ENCODE measurements at regions not wholly inside any gene's neighbourhood (a gene's known extent, or its start where the extent isn't known, plus 50 kb on each side); places are given as distances from the start of the nearest gene placed in this dataset.

DNA sequence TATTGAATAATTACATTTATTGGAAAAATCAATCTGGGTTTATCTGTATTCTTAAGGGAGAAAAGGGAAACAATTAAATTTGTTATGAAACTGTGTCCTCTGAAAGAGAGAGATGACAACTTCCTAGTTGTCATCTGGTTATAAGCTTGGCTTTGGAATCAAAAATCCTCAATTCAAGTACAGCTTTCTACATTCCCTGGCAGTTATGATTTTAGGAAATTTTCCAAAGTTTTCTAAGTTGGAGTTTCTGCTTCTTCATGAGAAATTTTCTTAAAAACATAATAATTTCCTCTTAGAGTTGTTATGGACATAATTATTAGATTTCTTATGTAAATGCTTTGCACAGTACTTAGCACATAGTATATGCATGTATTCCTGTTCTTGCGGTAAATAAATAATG lies 625.6 kb upstream of the SLC39A10 start:
- H3K9me3 ChIP-seq (ENCODE audit: control insufficient read depth in 2 of 2, low read length in 2 of 2): no peaks in the 10 kb centered on the region
- no peaks in the 10 kb centered on the region for H3K4me1 ChIP-seq (ENCODE audit: control insufficient read depth, insufficient read depth, low read length)
- no peak overlapping the region for H3K9ac ChIP-seq (ENCODE audit: low read length in 2 of 2)
- H3K27ac ChIP-seq (ENCODE audit: low read length): no peak overlapping the region
- H3K4me3 ChIP-seq (ENCODE audit: low read length in 2 of 2): no peak overlapping the region
- no peaks in the 10 kb centered on the region for H3K36me3 ChIP-seq (ENCODE audit: control insufficient read depth in 2 of 2, insufficient read depth in 2 of 2, low read length in 2 of 2)
- H3K27me3 ChIP-seq (ENCODE audit: control insufficient read depth in 1 of 2, insufficient read depth in 2 of 2, low read length in 2 of 2): no peaks in the 10 kb centered on the region

DNA sequence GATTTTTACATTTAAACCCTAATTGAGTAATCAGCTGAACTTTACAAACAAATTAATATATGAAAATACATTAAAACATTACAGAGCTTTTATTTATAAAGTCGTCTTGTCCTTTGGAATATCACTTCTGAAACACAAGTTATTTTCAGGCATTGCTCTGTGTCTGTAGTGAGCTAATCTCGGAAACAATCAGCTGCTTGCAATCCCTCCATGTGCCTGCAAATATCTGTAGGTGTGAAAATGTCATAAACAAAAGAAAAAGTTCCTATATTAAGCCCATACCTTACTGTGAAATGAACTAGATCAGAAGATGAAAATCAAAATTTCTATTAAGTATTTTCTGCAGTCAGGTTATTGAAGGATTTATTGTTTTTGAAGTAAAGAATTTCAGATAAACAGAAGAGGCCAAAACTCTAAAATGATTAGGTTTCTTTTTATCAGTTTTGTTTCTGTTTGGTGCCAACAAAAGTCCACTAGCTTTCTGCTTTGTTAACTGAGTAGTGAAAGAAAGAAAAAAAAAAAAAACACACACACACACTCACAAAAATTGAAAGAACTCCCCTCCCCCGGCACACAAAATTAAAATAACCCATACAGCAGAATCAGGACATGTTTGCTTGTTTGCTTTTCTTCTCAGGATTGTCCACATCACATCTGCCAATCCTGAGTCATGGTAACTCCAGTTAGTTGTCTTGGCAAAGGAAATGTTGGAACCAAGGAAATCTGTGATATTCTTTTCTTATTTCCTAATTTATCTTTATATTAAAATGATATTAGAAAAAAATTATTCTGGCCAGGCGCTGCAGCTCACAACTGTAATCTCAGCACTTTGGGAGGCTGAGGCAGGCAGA lies 627.0 kb upstream of the SLC39A10 start:
- Histone ChIP-seq H3K27ac (ENCODE audit: low read length) (no peak overlapping the region), H3K36me3 (ENCODE audit: control insufficient read depth in 2 of 2, insufficient read depth in 2 of 2, low read length in 2 of 2) (no peaks in the 10 kb centered on the region), H3K4me1 (ENCODE audit: control insufficient read depth, insufficient read depth, low read length) (no peaks in the 10 kb centered on the region), H3K27me3 (ENCODE audit: control insufficient read depth in 1 of 2, insufficient read depth in 2 of 2, low read length in 2 of 2) (no peaks in the 10 kb centered on the region), H3K9me3 (ENCODE audit: control insufficient read depth in 2 of 2, low read length in 2 of 2) (no peaks in the 10 kb centered on the region), H3K4me3 (ENCODE audit: low read length in 2 of 2) (no peak overlapping the region), H3K9ac (ENCODE audit: low read length in 2 of 2) (no peak overlapping the region)

DNA sequence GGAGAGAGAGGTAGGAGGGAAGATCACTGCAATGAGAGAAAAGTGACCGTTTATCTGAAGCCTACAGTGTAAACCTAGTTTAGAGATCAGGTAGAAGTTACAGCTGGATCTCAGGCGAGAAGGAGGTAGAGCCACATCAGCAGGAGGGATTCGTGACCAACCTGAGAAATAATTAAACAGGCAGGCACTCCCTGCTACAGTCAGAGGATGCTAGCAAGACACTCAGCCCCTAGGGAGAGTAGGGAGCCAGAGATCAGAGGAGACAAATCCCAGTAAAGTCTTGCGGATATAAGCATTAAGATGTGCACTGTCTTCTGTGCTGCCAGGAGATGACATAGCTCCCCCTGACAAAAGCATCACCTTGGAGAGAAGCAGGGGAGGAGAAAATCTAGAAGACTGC lies 629.1 kb upstream of the SLC39A10 start:
- Histone ChIP-seq H3K4me1 (ENCODE audit: control insufficient read depth, insufficient read depth, low read length) (no peaks in the 10 kb centered on the region), H3K9me3 (ENCODE audit: control insufficient read depth in 2 of 2, low read length in 2 of 2) (no peaks in the 10 kb centered on the region)

DNA sequence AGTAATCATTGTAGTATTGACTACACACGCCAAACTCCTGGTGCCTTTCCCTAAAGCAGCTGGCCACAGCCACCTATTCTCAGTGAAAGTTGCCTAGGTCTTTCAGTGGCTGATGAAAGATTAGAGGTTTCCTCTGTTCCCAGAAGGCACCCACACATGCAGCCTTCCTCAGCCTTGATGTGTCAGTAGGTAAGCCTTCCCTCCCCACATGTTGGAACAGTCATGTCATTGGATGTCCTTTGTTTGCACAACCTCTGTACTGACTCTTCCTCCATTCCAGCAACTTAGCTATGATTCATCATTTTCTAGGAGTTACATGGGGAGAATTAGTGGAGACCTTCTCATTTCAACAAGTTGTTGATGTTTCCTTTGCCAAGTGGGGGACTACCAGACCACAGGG lies 630.8 kb upstream of the SLC39A10 start:
- Histone ChIP-seq H3K4me3 (ENCODE audit: low read length in 2 of 2) (no peak overlapping the region), H3K36me3 (ENCODE audit: control insufficient read depth in 2 of 2, insufficient read depth in 2 of 2, low read length in 2 of 2) (no peaks in the 10 kb centered on the region), H3K27ac (ENCODE audit: low read length) (no peak overlapping the region), H3K9ac (ENCODE audit: low read length in 2 of 2) (no peak overlapping the region), H3K27me3 (ENCODE audit: control insufficient read depth in 1 of 2, insufficient read depth in 2 of 2, low read length in 2 of 2) (no peaks in the 10 kb centered on the region), H3K9me3 (ENCODE audit: control insufficient read depth in 2 of 2, low read length in 2 of 2) (no peaks in the 10 kb centered on the region), H3K4me1 (ENCODE audit: control insufficient read depth, insufficient read depth, low read length) (no peaks in the 10 kb centered on the region)

More for the DNA sequence above, 629.1 kb upstream of the SLC39A10 start:
- Histone ChIP-seq H3K27ac (ENCODE audit: low read length) (no peak overlapping the region), H3K4me3 (ENCODE audit: low read length in 2 of 2) (no peak overlapping the region), H3K27me3 (ENCODE audit: control insufficient read depth in 1 of 2, insufficient read depth in 2 of 2, low read length in 2 of 2) (no peaks in the 10 kb centered on the region), H3K9ac (ENCODE audit: low read length in 2 of 2) (no peak overlapping the region), H3K36me3 (ENCODE audit: control insufficient read depth in 2 of 2, insufficient read depth in 2 of 2, low read length in 2 of 2) (no peaks in the 10 kb centered on the region)

DNA sequence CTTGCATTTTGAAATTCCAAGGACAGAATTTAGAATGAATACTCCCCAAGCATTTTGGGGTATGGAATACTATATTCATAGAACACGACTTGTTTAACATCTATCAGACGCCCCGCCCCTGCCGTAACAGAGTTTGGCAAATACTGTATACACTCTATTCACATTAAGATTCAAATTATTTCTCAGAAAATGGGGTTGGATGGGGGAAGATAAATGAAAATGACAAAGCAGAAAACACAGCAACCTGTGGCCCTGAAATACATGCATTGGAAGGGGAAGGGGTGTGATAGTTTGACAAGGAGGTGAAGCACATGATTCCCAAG lies 634.6 kb upstream of the SLC39A10 start:
- no peaks in the 10 kb centered on the region for H3K27me3 ChIP-seq (ENCODE audit: control insufficient read depth in 1 of 2, insufficient read depth in 2 of 2, low read length in 2 of 2)
- no peak overlapping the region for H3K4me3 ChIP-seq (ENCODE audit: low read length in 2 of 2)
- H3K9ac ChIP-seq (ENCODE audit: low read length in 2 of 2): no peak overlapping the region
- no peak overlapping the region for H3K27ac ChIP-seq (ENCODE audit: low read length)
- no peaks in the 10 kb centered on the region for H3K9me3 ChIP-seq (ENCODE audit: control insufficient read depth in 2 of 2, low read length in 2 of 2)
- H3K4me1 ChIP-seq (ENCODE audit: control insufficient read depth, insufficient read depth, low read length): no peaks in the 10 kb centered on the region
- H3K36me3 ChIP-seq (ENCODE audit: control insufficient read depth in 2 of 2, insufficient read depth in 2 of 2, low read length in 2 of 2): no peaks in the 10 kb centered on the region

DNA sequence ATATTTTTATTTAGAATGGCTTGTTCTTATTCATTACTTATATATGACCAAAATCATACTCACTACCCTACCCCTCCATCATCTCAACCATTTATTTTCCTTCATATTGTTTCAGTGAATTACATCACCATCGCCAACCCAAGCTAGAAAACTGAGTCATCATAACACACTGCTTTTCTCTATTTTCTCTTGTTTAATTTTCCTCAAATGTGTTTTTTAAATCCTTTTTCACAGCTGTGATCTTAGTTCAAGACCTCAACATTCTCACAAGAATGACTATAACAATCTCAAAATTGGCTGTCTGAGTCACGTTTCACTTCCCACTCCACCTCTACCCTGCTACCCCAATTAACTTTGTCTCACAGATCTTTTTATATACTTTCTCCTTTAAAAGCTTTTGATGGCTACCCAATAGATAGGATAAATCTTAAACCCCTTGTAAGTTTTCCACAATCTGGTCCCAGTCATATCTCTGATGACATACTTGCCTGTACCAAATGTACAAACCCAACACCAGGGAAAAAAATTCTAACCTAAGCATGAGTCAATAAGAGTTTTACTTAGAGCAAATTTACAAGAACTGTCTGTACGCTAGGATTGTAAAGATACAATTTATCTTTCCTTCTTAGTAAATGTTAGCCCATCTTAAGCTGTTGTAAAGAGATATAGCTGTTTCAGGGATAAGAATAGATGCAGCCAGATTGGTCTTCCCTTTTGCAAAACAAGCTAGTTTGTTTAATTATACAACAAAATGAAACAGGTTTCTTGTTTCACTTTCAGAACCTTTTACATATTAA lies 635.1 kb upstream of the SLC39A10 start:
- Histone ChIP-seq H3K9me3 (ENCODE audit: control insufficient read depth in 2 of 2, low read length in 2 of 2) (no peaks in the 10 kb centered on the region), H3K4me1 (ENCODE audit: control insufficient read depth, insufficient read depth, low read length) (no peaks in the 10 kb centered on the region), H3K36me3 (ENCODE audit: control insufficient read depth in 2 of 2, insufficient read depth in 2 of 2, low read length in 2 of 2) (no peaks in the 10 kb centered on the region), H3K9ac (ENCODE audit: low read length in 2 of 2) (no peak overlapping the region), H3K27me3 (ENCODE audit: control insufficient read depth in 1 of 2, insufficient read depth in 2 of 2, low read length in 2 of 2) (no peaks in the 10 kb centered on the region), H3K4me3 (ENCODE audit: low read length in 2 of 2) (no peak overlapping the region), H3K27ac (ENCODE audit: low read length) (no peak overlapping the region)

DNA sequence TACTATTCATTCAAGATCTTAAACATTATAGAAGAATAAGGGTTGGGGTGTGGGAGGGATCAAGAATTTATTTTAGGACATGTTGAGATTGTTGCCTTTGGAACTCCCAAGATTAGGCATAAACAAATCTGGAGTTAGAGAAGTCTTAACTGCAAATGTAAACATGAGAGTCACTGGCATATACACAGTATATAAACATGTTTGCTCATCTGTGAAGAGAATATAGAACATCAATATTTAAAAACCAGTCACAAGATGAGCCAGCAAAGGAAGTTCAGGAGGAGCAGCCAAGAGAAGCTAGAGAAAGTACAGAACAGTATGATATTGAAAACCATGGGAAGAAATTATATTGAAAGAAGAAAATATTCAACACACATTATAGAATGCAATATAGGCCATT lies 638.6 kb upstream of the SLC39A10 start:
- Histone ChIP-seq H3K27me3 (ENCODE audit: control insufficient read depth in 1 of 2, insufficient read depth in 2 of 2, low read length in 2 of 2) (no peaks in the 10 kb centered on the region), H3K4me1 (ENCODE audit: control insufficient read depth, insufficient read depth, low read length) (no peaks in the 10 kb centered on the region), H3K27ac (ENCODE audit: low read length) (no peak overlapping the region), H3K36me3 (ENCODE audit: control insufficient read depth in 2 of 2, insufficient read depth in 2 of 2, low read length in 2 of 2) (no peaks in the 10 kb centered on the region), H3K9ac (ENCODE audit: low read length in 2 of 2) (no peak overlapping the region), H3K4me3 (ENCODE audit: low read length in 2 of 2) (no peak overlapping the region), H3K9me3 (ENCODE audit: control insufficient read depth in 2 of 2, low read length in 2 of 2) (no peaks in the 10 kb centered on the region)

DNA sequence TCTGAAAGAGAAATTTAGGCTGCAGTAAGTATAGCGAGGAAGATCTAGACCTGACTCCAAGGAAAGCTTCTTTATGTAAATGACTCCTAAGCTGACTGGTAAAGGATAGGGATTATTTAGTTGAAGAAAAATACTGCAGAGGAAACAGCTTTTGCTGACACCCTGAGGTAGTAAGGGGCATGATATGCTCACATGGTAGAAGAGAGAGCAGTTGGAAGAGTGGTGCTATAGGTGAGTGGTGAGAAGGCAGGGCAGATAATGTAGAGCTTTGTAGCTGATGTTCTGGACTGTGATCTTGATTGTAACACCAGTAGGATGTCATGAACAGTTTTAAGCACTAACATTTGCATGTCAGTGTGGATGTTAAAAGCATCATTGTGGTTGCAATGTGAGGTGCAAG lies 639.1 kb upstream of the SLC39A10 start:
- Histone ChIP-seq H3K27ac (ENCODE audit: low read length) (no peak overlapping the region), H3K9ac (ENCODE audit: low read length in 2 of 2) (no peak overlapping the region), H3K4me3 (ENCODE audit: low read length in 2 of 2) (no peak overlapping the region), H3K4me1 (ENCODE audit: control insufficient read depth, insufficient read depth, low read length) (no peaks in the 10 kb centered on the region), H3K36me3 (ENCODE audit: control insufficient read depth in 2 of 2, insufficient read depth in 2 of 2, low read length in 2 of 2) (no peaks in the 10 kb centered on the region), H3K27me3 (ENCODE audit: control insufficient read depth in 1 of 2, insufficient read depth in 2 of 2, low read length in 2 of 2) (no peaks in the 10 kb centered on the region), H3K9me3 (ENCODE audit: control insufficient read depth in 2 of 2, low read length in 2 of 2) (no peaks in the 10 kb centered on the region)

DNA sequence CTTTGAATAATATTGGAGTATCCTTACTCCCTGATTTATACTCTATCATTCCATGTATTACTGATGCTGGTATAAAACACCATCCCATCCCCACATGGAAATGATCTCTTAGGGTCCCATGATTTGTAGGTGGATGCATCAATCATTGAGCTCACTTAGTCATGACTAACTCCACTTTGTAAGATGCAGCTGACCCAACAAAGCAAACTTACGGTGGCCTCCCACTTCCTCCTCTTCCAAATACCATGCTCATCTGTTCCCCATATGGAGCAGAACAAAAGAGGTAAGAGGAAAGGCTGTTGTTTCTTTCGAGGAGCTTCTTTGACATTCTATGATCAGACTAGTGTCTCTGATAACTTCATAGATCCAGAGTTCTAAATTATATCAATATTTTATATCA lies 640.2 kb upstream of the SLC39A10 start:
- no peak overlapping the region for H3K27ac ChIP-seq (ENCODE audit: low read length)
- H3K9ac ChIP-seq (ENCODE audit: low read length in 2 of 2): no peak overlapping the region
- H3K4me3 ChIP-seq (ENCODE audit: low read length in 2 of 2): no peak overlapping the region
- no peaks in the 10 kb centered on the region for H3K27me3 ChIP-seq (ENCODE audit: control insufficient read depth in 1 of 2, insufficient read depth in 2 of 2, low read length in 2 of 2)
- H3K4me1 ChIP-seq (ENCODE audit: control insufficient read depth, insufficient read depth, low read length): no peaks in the 10 kb centered on the region
- no peaks in the 10 kb centered on the region for H3K36me3 ChIP-seq (ENCODE audit: control insufficient read depth in 2 of 2, insufficient read depth in 2 of 2, low read length in 2 of 2)
- no peaks in the 10 kb centered on the region for H3K9me3 ChIP-seq (ENCODE audit: control insufficient read depth in 2 of 2, low read length in 2 of 2)

DNA sequence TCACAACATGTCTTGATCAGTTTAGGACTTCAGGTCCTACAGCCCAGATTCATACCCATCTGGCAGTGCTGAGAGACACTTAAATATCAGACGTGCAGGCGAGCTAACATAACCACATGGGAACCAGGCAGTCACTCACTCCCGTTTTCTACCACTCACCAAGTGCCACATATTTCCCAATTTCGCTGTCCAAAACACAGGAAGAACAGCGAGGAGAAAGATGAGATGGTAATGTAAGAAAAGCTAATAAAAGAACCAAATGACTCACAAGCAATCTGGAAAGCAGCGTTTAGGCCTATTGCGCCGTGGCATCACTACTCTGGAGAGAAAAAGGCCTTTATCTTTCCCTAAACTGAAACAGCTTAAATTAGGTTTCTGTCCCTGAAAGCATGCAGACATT lies 647.8 kb upstream of the SLC39A10 start:
- Histone ChIP-seq H3K9me3 (ENCODE audit: control insufficient read depth in 2 of 2, low read length in 2 of 2) (no peaks in the 10 kb centered on the region), H3K4me1 (ENCODE audit: control insufficient read depth, insufficient read depth, low read length) (no peaks in the 10 kb centered on the region), H3K9ac (ENCODE audit: low read length in 2 of 2) (no peak overlapping the region), H3K36me3 (ENCODE audit: control insufficient read depth in 2 of 2, insufficient read depth in 2 of 2, low read length in 2 of 2) (no peaks in the 10 kb centered on the region), H3K27ac (ENCODE audit: low read length) (no peak overlapping the region), H3K4me3 (ENCODE audit: low read length in 2 of 2) (no peak overlapping the region), H3K27me3 (ENCODE audit: control insufficient read depth in 1 of 2, insufficient read depth in 2 of 2, low read length in 2 of 2) (no peaks in the 10 kb centered on the region)

DNA sequence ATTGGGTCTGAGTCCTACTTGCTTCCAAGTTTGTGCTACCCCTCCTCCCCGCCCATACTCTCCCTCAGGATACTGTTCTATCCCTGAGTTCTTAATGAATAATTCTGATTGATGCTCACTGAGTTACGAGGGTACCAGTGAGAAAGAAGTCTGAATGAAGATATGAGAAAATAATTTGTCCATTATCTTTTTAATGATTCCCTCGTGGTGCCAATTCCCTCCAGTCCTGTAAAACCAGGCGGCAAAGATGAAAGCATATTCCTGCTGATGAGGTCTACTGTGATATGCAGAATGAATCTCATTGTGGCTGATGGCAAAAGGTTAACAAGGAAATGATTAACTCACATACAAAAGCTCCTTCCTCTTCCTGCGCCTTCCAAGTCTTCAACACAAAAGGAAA lies 650.2 kb upstream of the SLC39A10 start:
- H3K9ac ChIP-seq (ENCODE audit: low read length in 2 of 2): no peak overlapping the region
- H3K36me3 ChIP-seq (ENCODE audit: control insufficient read depth in 2 of 2, insufficient read depth in 2 of 2, low read length in 2 of 2): no peaks in the 10 kb centered on the region
- H3K4me1 ChIP-seq (ENCODE audit: control insufficient read depth, insufficient read depth, low read length): no peaks in the 10 kb centered on the region
- H3K9me3 ChIP-seq (ENCODE audit: control insufficient read depth in 2 of 2, low read length in 2 of 2): no peaks in the 10 kb centered on the region
- no peak overlapping the region for H3K27ac ChIP-seq (ENCODE audit: low read length)
- H3K27me3 ChIP-seq (ENCODE audit: control insufficient read depth in 1 of 2, insufficient read depth in 2 of 2, low read length in 2 of 2): no peaks in the 10 kb centered on the region
- H3K4me3 ChIP-seq (ENCODE audit: low read length in 2 of 2): no peak overlapping the region

All from stomach smooth muscle (tissue), 2 donors.